A673 (cell line): ENCODE measurements at regions not wholly inside any gene's neighbourhood (a gene's known extent, or its start where the extent isn't known, plus 50 kb on each side); places are given as distances from the start of the nearest gene placed in this dataset.

Experiments used
- BruUV-seq: library from RNA; stranded (reverse); fragments of 400-500 nt; replicated peaks from 2 replicates; lab custom pipeline; 2021; lab: Mats Ljungman, UMichigan
- CTCF ChIA-PET: fragments of 300-600 bp; sonication (Branson Sonifier 250); formaldehyde crosslinking; loops from one replicate; lab custom pipeline; 2022; ENCODE audit warnings: antibody characterized with exemption; lab: Charles Lee
- POLR2A ChIA-PET: fragments of 300-600 bp; sonication (Branson Sonifier 250); formaldehyde crosslinking; loops from one replicate; lab custom pipeline; 2022; ENCODE audit warnings: antibody characterized with exemption; ENCODE audit not compliant: low non-redundant PET; lab: Charles Lee
- DNase-seq: peaks from one replicate; pipeline ENCODE4 v3.0.0-alpha.2; 2015; ENCODE audit warnings: low spot score
- H3K27ac ChIP-seq: fragments of 200-600 bp; sonication (generic); 2 replicates; pipeline ENCODE4 v1.5.1; 2016; ENCODE audit warnings: mixed run types, low read depth, mild to moderate bottlenecking, mixed read lengths, antibody characterized with exemption, low read length; ENCODE audit not compliant: poor library complexity, severe bottlenecking
- H3K27me3 ChIP-seq: fragments of 200-600 bp; sonication (generic); replicated peaks from 2 replicates; pipeline ENCODE4 v1.6.1; 2017; ENCODE audit warnings: mixed run types, low read depth, mild to moderate bottlenecking, mixed read lengths, antibody characterized with exemption, low read length; ENCODE audit not compliant: insufficient read depth, poor library complexity
- H3K36me3 ChIP-seq: fragments of 200-600 bp; sonication (generic); 2 replicates; pipeline ENCODE4 v1.6.1; 2016; ENCODE audit warnings: mixed run types, mild to moderate bottlenecking, mixed read lengths, antibody characterized with exemption, low read length; ENCODE audit not compliant: insufficient read depth, poor library complexity, severe bottlenecking
- H3K4me1 ChIP-seq: fragments of 200-600 bp; sonication (generic); 2 replicates; pipeline ENCODE4 v1.6.1; 2017; ENCODE audit warnings: mixed run types, mild to moderate bottlenecking, mixed read lengths, antibody characterized with exemption, low read length; ENCODE audit not compliant: insufficient read depth, poor library complexity, severe bottlenecking
- H3K4me3 ChIP-seq: fragments of 200-600 bp; sonication (generic); 2 replicates; pipeline ENCODE4 v1.5.1; 2016; ENCODE audit warnings: low read depth, mixed run types, mild to moderate bottlenecking, mixed read lengths, low read length; ENCODE audit not compliant: poor library complexity, severe bottlenecking
- H3K9me3 ChIP-seq: fragments of 200-600 bp; sonication (generic); 2 replicates; pipeline ENCODE4 v1.6.1; 2016; ENCODE audit warnings: mixed run types, low read depth, mild to moderate bottlenecking, mixed read lengths, antibody characterized with exemption, low read length; ENCODE audit not compliant: poor library complexity, severe bottlenecking
- EZH2 ChIP-seq: fragments of 200-600 bp; sonication (generic); IDR thresholded peaks from 2 replicates; pipeline ENCODE4 v1.6.1; 2017; ENCODE audit warnings: borderline replicate concordance, low read depth, mild to moderate bottlenecking, mixed read lengths, antibody characterized with exemption, low read length; ENCODE audit not compliant: poor library complexity, severe bottlenecking
- intact Hi-C: fragments of 100-400 bp; cut with micrococcal nuclease; formaldehyde crosslinking; loops from one replicate; pipeline ENCODE4 v1.10.0; 2022; ENCODE audit not compliant: unreplicated experiment
- TF ChIP-seq, protein P1 (sequence below): fragments of 300-800, 200-600 bp; sonication (generic); conservative IDR thresholded peaks from 2 replicates; pipeline ENCODE4 v1.5.1; 2017; ENCODE audit warnings: low read depth, mild to moderate bottlenecking, antibody characterized with exemption, low read length, moderate library complexity, mixed read lengths

DNA sequence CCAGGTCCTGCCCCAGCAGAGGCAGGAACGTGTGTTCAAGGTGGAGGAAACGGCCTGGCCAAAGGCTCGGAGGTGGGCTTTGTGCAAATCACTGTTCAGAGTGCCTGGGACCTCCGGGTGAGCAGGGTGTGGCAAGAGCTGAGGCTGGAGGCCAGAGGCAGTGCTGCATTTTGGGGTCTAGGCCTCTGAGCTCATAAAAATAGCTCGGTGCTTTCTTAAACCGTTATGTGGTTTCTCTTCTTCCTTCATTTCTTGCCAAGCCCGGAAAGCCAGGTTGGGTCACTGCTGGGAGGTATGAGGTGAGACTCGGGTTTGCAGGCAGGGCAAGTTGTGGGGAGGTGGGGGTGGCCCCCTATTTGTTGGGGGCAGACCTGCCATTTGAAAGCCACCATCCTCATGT is 178.8 kb upstream of the MYL2 start:
- no TSS peak for BruUV-seq
- H3K4me1 ChIP-seq = no peaks in the 10 kb centered on the region
- TF ChIP-seq, protein P1, sequence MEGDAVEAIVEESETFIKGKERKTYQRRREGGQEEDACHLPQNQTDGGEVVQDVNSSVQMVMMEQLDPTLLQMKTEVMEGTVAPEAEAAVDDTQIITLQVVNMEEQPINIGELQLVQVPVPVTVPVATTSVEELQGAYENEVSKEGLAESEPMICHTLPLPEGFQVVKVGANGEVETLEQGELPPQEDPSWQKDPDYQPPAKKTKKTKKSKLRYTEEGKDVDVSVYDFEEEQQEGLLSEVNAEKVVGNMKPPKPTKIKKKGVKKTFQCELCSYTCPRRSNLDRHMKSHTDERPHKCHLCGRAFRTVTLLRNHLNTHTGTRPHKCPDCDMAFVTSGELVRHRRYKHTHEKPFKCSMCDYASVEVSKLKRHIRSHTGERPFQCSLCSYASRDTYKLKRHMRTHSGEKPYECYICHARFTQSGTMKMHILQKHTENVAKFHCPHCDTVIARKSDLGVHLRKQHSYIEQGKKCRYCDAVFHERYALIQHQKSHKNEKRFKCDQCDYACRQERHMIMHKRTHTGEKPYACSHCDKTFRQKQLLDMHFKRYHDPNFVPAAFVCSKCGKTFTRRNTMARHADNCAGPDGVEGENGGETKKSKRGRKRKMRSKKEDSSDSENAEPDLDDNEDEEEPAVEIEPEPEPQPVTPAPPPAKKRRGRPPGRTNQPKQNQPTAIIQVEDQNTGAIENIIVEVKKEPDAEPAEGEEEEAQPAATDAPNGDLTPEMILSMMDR = no peak
- no peak for TF ChIP-seq EZH2
- ChIA-PET CTCF (no interaction called here), POLR2A (no interaction called here)
- no peaks in the 10 kb centered on the region for H3K36me3 ChIP-seq
- no peak for DNase-seq
- H3K4me3 ChIP-seq = no peak overlapping the region
- intact Hi-C loops = no loop called here
- no peaks in the 10 kb centered on the region for H3K27me3 ChIP-seq
- H3K27ac ChIP-seq = no peak overlapping the region
- H3K9me3 ChIP-seq = no peaks in the 10 kb centered on the region

DNA sequence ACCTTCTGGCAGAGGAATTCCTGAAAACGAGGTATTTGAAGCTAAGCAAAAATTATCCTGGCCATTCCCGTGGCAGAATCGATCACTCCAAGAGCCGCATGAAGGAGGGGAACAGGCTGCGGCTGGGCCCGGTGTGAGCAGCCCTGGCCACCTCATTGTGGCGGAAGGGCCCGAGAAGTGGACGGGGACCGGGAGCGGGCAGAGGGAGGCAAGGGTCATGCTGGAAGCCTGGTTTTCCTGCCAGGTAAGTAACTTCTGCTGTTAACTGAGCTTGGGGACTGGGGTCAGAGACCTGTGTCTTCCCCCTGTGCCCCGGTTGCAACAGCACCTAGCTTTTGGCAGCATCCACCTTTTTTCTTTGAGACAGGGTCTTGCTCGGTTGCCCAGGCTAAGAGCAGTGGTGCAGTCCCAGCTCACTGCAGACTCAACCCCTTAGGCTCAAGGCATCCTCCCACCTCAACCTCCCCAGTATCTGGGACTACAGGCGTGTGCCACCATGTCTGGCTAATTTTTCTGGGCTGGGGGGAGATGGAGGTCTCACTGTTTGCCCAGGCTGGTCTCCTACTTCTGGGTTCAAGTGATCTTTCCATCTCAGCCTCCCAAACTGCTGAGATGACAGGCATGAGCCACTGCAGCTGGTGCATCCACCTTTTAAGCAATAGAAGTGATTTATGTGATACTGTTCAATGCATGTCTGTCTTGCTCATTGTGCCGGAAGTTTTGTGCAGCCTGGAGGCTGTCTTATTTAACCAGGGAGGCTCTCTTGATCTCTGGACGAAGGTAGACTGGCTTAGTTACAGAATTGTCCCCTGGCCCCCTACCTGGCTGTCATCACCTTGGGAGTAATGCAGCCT is 174.0 kb upstream of the MYL2 start:
- DNase-seq = no peak
- Histone ChIP-seq H3K36me3 (no peaks in the 10 kb centered on the region), H3K27me3 (no peaks in the 10 kb centered on the region), H3K27ac (no peak overlapping the region), H3K4me1 (no peaks in the 10 kb centered on the region), H3K9me3 (no peaks in the 10 kb centered on the region), H3K4me3 (no peak overlapping the region)
- BruUV-seq = no TSS peak
- POLR2A ChIA-PET = no interaction called here
- no peak for TF ChIP-seq EZH2
- TF ChIP-seq, protein P1 = no peak
- CTCF ChIA-PET = interaction anchor here (0.6 kb wide), 1 partner anchor 9 kb away, joined by 4 read pairs; no protein-coding TSS in a partner anchor
- intact Hi-C loops = no loop called here

DNA sequence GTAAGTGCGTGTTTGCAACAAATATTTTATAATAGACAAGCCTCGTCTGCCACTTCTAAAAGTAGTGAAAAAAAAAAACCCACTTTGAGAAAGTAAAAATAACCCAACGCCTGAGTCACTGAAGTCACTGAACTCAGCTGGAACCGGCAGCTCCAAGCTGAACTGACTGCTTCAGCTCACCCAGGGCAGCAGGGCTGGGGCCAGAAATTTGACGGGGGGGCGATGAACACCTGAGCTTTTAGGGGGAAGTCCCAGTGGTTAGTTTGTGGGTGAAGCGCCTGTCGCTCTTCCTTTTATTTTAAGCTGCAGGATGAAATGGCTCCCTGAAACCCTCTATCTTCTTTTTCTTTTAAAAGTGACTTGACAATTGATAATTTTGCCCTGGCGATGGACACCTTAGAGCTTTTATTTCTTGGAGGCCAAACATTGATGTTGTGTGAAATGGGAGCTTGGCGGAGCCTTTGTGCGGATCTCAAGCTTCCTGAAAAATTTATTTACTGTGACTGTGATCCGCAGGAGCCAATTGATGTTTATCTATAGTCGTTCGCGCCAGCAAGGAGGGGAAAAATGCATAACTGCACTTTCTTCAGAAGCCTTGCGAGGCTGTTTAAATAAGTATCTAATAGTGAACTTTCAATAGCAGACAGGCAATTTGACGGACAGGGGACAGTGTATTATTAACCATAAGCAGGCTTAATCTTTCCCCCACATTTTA is 173.2 kb upstream of the MYL2 start:
- no peaks in the 10 kb centered on the region for H3K36me3 ChIP-seq
- no peaks in the 10 kb centered on the region for H3K9me3 ChIP-seq
- DNase-seq = no peak
- POLR2A ChIA-PET = no interaction called here
- CTCF ChIA-PET = no interaction called here
- H3K4me3 ChIP-seq = no peak overlapping the region
- no TSS peak for BruUV-seq
- TF ChIP-seq, protein P1 = no peak
- no peak for TF ChIP-seq EZH2
- no peaks in the 10 kb centered on the region for H3K4me1 ChIP-seq
- H3K27me3 ChIP-seq = no peaks in the 10 kb centered on the region
- H3K27ac ChIP-seq = no peak overlapping the region
- intact Hi-C loops = no loop called here
